GM19238 (cell line): ENCODE measurements at regions not wholly inside any gene's neighbourhood (a gene's known extent, or its start where the extent isn't known, plus 50 kb on each side); places are given as distances from the start of the nearest gene placed in this dataset.

ENCODE experiments used
- DNase-seq: peaks from one replicate; pipeline ENCODE4 v3.0.0; 2011; ENCODE audit warnings: low spot score; ENCODE audit not compliant: insufficient read length

GRCh38 chr3:70565861-70566260 lies 253.4 kb upstream of the MDFIC2 start:
- DNase-seq: no peak

DNA sequence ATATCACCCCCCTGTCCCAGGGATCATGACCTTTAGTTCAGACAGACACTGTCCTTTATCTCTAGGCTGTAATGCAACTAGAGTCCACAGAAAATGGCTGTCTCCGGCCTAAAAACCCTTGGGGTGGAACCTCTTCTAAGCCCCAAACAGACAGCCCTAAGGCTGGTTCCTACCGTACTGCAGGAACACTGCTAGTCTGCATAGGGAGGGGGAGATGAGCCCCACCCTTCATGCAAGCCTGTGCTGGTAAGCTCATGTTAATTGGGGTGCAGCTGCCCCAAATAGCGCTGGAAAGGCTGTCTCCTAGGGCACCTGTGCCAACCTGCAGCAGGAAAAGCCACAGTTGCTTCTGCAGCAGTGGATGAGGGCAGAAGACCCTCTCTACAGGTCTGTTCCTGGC lies 252.1 kb upstream of the MDFIC2 start:
- no peak for DNase-seq

- DNase-seq: no peak
Observed at GRCh38 chr3:70561796-70562195, 249.4 kb upstream of the MDFIC2 start.

DNA sequence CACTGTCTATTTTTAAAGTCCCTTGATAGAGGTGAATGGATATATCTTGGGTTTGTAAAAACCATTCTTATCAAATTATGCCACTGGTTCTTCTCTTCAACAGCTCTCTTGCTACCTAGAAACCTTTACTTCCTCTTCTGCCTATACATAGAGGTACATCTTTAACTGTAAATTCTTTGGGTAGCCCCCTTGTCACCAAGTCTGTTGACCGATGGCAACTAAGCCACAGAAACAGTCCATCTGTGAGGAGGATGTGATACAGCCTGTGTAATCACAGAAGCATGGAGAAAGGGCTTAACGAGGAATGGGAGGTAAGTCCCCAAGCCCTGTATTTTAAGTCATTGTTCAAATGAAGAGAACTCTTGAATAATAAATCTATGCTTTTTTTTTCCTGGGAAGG lies 246.5 kb upstream of the MDFIC2 start:
- no peak for DNase-seq

- DNase-seq: no peak
Observed at GRCh38 chr3:70557976-70558375, 245.5 kb upstream of the MDFIC2 start.

DNA sequence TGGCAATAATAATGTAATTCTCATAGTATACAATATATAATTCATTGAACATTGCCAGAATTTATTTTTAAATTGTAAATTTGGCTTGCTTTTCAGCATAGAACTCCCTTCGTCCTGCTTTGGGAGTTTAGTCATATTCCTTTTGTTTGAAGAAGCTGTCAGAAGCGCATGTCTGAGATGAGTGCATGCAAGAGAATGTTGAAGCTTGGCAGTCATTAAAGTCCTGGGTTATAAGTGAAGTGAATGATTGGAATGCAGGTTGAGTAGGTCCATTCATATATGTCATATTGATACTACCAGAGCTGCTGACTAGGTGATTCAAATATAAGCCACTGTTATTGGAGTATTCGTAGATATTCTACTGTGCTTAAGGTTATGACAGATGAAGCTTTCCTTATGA lies 243.6 kb upstream of the MDFIC2 start:
- DNase-seq: no peak

- no peak for DNase-seq
Observed at GRCh38 chr3:70554170-70554569, 241.7 kb upstream of the MDFIC2 start.

DNA sequence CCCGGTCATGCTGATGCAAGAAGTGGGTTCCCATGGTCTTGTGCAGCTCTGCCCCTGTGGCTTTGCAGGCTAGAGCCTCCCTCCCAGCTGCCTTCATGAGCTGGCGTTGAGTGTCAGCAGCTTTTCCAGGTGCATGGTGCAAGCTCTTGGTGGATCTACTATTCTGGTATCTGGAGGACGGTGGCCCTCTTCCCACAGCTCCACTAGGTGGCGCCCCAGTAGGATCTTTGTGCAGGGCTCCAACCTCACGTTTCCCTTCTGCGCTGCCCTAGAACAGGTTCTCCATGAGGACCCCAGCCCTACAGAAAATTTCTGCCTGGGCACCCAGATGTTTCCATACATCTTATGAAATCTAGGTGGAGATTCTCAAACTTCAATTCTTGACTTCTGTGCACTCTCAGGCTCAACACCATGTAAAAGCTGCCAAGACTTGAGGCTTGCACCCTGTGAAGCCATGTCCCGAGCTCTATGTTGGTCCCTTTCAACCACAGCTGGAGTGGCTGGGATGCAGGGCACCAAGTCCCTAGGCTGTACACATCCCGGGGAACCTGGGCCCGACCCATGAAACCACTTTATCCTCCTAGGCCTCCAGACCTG lies 238.4 kb upstream of the MDFIC2 start:
- no peak for DNase-seq

DNA sequence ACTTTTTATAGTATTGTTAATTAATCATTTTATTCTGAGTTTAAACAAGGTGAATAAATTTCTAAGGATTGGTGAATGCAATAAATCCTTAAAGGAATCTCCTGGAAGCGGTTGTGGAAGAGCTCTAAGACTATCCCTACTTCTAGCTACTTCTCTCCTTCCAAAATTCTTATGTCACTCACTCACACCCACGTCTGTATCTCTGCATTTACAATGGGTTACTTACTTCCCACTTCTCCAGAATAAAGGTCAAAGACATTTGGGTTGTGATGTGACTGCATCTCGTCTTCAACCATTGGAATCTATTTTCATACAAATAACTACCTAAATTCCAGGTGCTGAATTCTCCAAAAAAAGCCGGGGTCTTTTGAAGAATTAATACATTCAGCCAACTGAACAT lies 234.2 kb upstream of the MDFIC2 start:
- DNase-seq: no peak

GRCh38 chr3:70543493-70543892 lies 231.1 kb upstream of the MDFIC2 start:
- DNase-seq: no peak

DNA sequence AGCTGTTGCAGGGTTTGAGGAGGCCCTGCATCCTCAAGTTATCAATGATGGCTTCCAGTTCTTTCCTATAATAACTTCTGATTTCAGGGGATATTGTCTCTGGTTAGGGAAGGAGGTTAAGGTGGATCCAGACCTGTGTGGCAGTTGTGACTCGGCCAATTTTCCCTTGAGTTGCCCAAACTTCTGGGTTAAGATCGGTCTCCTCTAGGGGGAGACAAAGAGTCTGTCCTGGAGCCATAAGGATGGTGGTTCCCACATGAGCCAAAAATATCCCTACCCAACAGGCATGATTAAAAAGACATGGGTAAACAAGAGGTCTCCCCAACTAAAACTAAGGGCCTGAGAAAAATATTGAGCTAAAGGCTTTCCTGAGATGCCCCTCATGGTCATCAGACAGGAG lies 227.5 kb upstream of the MDFIC2 start:
- no peak for DNase-seq

DNA sequence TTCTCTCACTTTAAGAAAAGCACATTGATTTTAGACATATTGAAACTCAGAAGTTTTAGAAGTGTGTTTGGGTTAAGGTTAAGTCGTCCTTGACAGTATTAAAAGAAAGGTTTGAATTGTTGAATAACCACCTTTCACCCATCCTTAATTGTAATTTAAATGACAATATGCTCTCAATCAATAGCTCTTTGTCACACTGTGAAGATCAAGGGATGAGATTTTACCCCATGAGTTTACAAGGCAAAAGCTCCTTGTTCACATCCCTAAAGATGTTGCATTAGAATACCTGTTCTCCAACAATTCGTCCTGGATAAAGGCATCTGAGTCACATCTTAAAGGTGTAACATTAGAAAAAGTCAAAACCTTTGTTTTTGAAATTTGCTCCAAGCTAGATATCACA lies 220.4 kb upstream of the MDFIC2 start:
- DNase-seq: no peak

DNA sequence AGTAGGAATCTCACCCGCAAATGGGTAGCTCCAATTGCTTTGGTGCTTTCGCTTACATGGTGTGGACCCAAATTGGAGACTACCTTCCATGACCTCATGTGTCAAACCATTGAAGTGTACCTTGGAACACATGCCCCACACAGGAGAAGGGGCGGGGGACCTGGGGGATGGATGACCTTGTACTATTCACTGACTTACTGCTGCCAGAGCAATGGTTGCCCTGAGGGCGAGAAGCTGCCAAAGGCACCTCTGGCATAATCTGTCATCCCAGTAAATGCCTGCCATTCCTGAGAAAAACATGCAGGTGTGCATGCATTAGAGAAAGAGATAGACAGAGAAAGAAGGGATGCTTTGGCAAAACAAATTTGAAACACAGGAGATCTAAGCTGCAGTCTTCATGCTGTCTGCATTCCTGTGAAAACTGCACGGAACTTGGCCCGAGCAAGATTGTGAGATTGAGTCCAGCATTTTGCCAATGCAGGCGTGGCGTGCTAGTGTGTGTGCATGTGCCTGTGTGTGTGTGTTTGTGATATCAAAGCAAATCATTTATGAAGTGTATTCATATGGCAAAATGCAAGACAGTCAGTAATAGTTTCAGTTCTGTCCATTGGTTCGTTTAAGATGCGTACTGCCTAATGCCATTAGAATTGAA lies 219.5 kb upstream of the MDFIC2 start:
- DNase-seq: no peak

DNA sequence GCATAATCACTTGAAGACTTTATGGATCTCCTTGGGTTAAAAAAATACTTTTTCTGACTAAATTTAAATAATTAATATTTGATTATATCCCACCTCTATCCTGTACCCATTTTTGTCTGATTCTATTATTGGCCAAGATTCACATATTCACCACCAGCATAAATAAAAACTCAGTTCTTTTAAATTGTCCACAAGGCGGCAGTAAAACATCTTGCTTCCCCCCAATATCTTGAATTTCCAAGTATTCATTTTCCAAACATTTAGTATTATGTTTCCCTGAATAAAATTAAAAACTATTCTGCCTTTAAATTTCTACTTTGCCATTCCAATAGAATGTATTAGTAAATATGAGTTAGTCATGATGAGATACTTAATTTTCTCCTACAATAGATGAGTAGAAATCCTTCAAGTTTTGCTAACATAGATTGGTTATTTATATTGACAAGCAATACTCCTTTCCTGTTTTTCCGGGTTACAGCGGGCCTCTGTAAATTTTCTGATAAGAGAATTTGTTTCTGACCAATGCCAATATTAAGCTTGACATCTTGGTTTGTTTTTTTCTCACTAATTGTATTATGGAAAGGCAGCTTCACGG lies 218.7 kb upstream of the MDFIC2 start:
- DNase-seq: no peak

GRCh38 chr3:70530626-70531025 lies 218.2 kb upstream of the MDFIC2 start:
- no peak for DNase-seq

DNA sequence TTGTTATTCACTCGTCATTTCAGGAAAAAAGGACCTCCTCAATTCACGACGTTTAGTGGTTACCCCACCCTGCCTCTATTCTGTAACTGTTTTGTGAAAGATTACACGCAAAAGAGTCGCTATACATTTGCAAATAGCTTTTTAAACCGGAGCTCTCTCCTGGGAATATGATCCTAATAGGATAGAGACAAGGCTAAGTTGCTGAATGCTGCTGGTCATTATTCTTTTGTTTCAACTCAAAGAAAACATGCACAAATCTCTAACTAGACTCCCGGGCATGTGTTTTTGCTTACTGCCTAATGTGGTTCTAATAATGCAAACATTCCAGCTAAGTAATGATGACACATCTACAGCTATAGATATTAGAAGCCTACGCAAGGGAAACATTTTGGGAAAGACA lies 214.6 kb upstream of the MDFIC2 start:
- DNase-seq: no peak

GRCh38 chr3:70519913-70520659 lies 207.6 kb upstream of the MDFIC2 start:
- no peak for DNase-seq

DNA sequence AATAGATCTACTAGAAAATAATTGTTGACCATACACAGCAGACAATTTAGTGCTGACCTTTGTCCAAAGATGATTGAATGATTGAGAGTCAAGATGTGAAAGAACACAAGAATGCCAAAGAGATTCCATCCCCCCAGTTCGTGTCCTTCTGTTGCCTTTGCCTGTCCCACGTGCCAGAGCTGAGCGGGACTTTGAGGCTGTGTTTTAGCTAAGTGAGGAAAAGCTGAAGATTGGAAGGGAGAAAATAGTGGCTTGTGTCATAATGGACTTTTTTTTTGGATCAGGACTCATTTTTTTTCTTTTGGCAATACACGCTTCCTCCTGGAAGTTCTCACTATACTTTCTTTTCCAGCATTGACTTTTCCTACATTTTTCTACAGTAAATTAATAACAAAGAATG lies 206.6 kb upstream of the MDFIC2 start:
- DNase-seq: no peak

DNA sequence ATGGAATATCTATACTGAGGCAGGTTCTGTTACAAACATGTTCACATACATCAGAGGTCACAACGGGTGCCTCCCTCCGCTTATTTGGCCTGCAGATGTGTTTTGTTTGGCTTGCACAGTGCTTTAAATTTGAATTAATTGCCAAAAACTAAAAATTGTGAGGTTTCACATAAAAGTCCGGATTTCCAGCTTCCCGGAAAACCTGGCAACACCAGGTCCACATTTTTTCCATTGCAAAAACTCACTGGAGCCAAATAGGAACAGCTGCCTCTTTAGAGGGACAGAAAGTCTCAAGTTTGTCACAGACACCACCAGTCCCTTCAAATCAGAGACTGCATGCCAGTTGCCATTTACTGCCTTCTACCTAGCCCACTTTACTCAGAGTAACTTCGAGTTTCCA lies 205.9 kb upstream of the MDFIC2 start:
- DNase-seq: no peak

- DNase-seq: no peak
Observed at GRCh38 chr3:70517124-70517890, 204.9 kb upstream of the MDFIC2 start.

GRCh38 chr3:70516076-70516475 lies 203.6 kb upstream of the MDFIC2 start:
- DNase-seq: no peak

DNA sequence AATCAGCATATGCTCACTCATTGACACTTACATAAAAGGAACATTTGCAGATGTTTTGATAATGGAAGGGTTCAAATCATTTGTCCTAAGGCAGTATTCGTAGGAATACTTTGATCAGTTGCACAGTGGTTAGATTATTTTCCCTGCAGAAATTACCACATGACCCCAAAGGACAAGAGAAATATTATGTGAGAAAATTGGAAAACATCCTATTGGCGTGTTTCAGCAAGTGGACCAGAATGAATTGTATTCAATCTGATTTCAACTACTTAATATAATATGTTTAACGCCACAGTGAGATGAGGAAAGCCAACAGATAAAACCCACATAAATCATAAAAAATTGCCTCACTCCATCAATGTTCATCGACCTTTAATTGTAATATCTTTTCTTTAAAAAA lies 195.0 kb upstream of the MDFIC2 start:
- no peak for DNase-seq
